Skeletal muscle tissue (tissue), 3 donors: ENCODE measurements at regions not wholly inside any gene's neighbourhood (a gene's known extent, or its start where the extent isn't known, plus 50 kb on each side); places are given as distances from the start of the nearest gene placed in this dataset.

Experiments used
- H3K27ac ChIP-seq: one replicate; pipeline ENCODE4 v1.7.0; 2013; ENCODE audit warnings: mild to moderate bottlenecking, low read depth, low read length, inconsistent platforms
- H3K27me3 ChIP-seq, 3 donors: one replicate each; pipeline ENCODE4 v1.7.0; 2013; ENCODE audit warnings: low read length in 3 of 3; ENCODE audit not compliant: control insufficient read depth in 3 of 3, insufficient read depth in 3 of 3
- H3K36me3 ChIP-seq, 3 donors: one replicate each; pipeline ENCODE4 v1.7.0; 2013; ENCODE audit warnings: low read length in 3 of 3; ENCODE audit not compliant: control insufficient read depth in 3 of 3, insufficient read depth in 3 of 3
- H3K4me1 ChIP-seq, 3 donors: one replicate each; pipeline ENCODE4 v1.7.0; 2013; ENCODE audit warnings: low read length in 3 of 3, mild to moderate bottlenecking in 3 of 3; ENCODE audit not compliant: control insufficient read depth in 3 of 3, insufficient read depth in 3 of 3
- H3K4me3 ChIP-seq, 3 donors: one replicate each; pipeline ENCODE4 v1.7.0; 2013; ENCODE audit warnings: low read length in 3 of 3
- H3K9ac ChIP-seq, 3 donors: one replicate each; pipeline ENCODE4 v1.7.0; 2013; ENCODE audit warnings: low read length in 3 of 3, mild to moderate bottlenecking in 3 of 3, moderate library complexity in 2 of 3, low read depth in 1 of 3
- H3K9me3 ChIP-seq, 3 donors: one replicate each; pipeline ENCODE4 v1.7.0; 2013; ENCODE audit warnings: low read length in 3 of 3; ENCODE audit not compliant: control insufficient read depth in 3 of 3
- donor health status: Osteomylitis.

- H3K4me3 ChIP-seq, result no peak overlapping the region
- H3K36me3 ChIP-seq, result no peaks in the 10 kb centered on the region
- no peak overlapping the region for H3K9ac ChIP-seq
- H3K27ac ChIP-seq, result no peak overlapping the region
- no peaks in the 10 kb centered on the region for H3K27me3 ChIP-seq
- H3K9me3 ChIP-seq, result peaks cover 0 to 4% (median 0%) of the 10 kb centered on the region in 3 donors
- H3K4me1 ChIP-seq, result peaks cover 0 to 5% (median 0%) of the 10 kb centered on the region in 3 donors
These were observed 112.6 kb downstream of the CDC5L start for GRCh38 chr6:44500074-44500473.

- Histone ChIP-seq H3K4me3 (no peak overlapping the region), H3K36me3 (no peaks in the 10 kb centered on the region), H3K9ac (no peak overlapping the region), H3K4me1 (no peaks in the 10 kb centered on the region), H3K27ac (peak overlapping the region; percentile 11), H3K9me3 (peaks cover 0 to 4% (median 0%) of the 10 kb centered on the region in 3 donors), H3K27me3 (no peaks in the 10 kb centered on the region)
These were observed 116.0 kb downstream of the CDC5L start for GRCh38 chr6:44503471-44503870.

GRCh38 chr6:44504301-44504791, 116.8 kb downstream of the CDC5L start:
- Histone ChIP-seq H3K9ac (no peak overlapping the region), H3K4me1 (no peaks in the 10 kb centered on the region), H3K27me3 (no peaks in the 10 kb centered on the region), H3K9me3 (peaks cover 0 to 4% (median 0%) of the 10 kb centered on the region in 3 donors), H3K36me3 (no peaks in the 10 kb centered on the region), H3K4me3 (no peak overlapping the region), H3K27ac (peak overlapping the region; percentile 28)

- H3K4me3 ChIP-seq, result no peak overlapping the region
- H3K9me3 ChIP-seq, result peaks cover 0 to 4% (median 0%) of the 10 kb centered on the region in 3 donors
- H3K9ac ChIP-seq, result no peak overlapping the region
- no peaks in the 10 kb centered on the region for H3K27me3 ChIP-seq
- no peaks in the 10 kb centered on the region for H3K36me3 ChIP-seq
- H3K27ac ChIP-seq, result no peak overlapping the region
- no peaks in the 10 kb centered on the region for H3K4me1 ChIP-seq
These were observed 118.2 kb downstream of the CDC5L start for GRCh38 chr6:44505751-44506150.

- Histone ChIP-seq H3K27ac (no peak overlapping the region), H3K9ac (no peak overlapping the region), H3K9me3 (no peaks in the 10 kb centered on the region), H3K36me3 (no peaks in the 10 kb centered on the region), H3K27me3 (no peaks in the 10 kb centered on the region), H3K4me1 (no peaks in the 10 kb centered on the region), H3K4me3 (no peak overlapping the region)
These were observed 119.5 kb downstream of the CDC5L start for GRCh38 chr6:44507014-44507413.

GRCh38 chr6:44508646-44509045, 121.1 kb downstream of the CDC5L start:
- Histone ChIP-seq H3K9me3 (no peaks in the 10 kb centered on the region), H3K9ac (no peak overlapping the region), H3K27ac (no peak overlapping the region), H3K27me3 (no peaks in the 10 kb centered on the region), H3K4me1 (peaks cover 0 to 4% (median 0%) of the 10 kb centered on the region in 3 donors), H3K36me3 (no peaks in the 10 kb centered on the region), H3K4me3 (no peak overlapping the region)

- Histone ChIP-seq H3K9ac (no peak overlapping the region), H3K27me3 (no peaks in the 10 kb centered on the region), H3K36me3 (no peaks in the 10 kb centered on the region), H3K4me3 (no peak overlapping the region), H3K4me1 (peaks cover 0 to 4% (median 0%) of the 10 kb centered on the region in 3 donors), H3K27ac (no peak overlapping the region), H3K9me3 (no peaks in the 10 kb centered on the region)
These were observed 123.6 kb downstream of the CDC5L start for GRCh38 chr6:44511126-44511525.

- Histone ChIP-seq H3K36me3 (no peaks in the 10 kb centered on the region), H3K9ac (no peak overlapping the region), H3K4me3 (no peak overlapping the region), H3K27ac (peak overlapping the region; percentile 61), H3K4me1 (peaks cover 0 to 4% (median 0%) of the 10 kb centered on the region in 3 donors), H3K27me3 (no peaks in the 10 kb centered on the region), H3K9me3 (no peaks in the 10 kb centered on the region)
These were observed 125.6 kb downstream of the CDC5L start for GRCh38 chr6:44512868-44513741.

- Histone ChIP-seq H3K9ac (no peak overlapping the region), H3K27ac (no peak overlapping the region), H3K27me3 (no peaks in the 10 kb centered on the region), H3K9me3 (peaks cover 0 to 2% (median 0%) of the 10 kb centered on the region in 3 donors), H3K4me3 (no peak overlapping the region), H3K4me1 (peaks cover 0 to 4% (median 0%) of the 10 kb centered on the region in 3 donors), H3K36me3 (no peaks in the 10 kb centered on the region)
These were observed 126.6 kb downstream of the CDC5L start for GRCh38 chr6:44514085-44514484.

GRCh38 chr6:44514576-44515193, 127.2 kb downstream of the CDC5L start:
- Histone ChIP-seq H3K9ac (no peak overlapping the region), H3K4me1 (peaks cover 0 to 4% (median 0%) of the 10 kb centered on the region in 3 donors), H3K27ac (no peak overlapping the region), H3K36me3 (no peaks in the 10 kb centered on the region), H3K4me3 (no peak overlapping the region), H3K9me3 (peaks cover 0 to 2% (median 0%) of the 10 kb centered on the region in 3 donors), H3K27me3 (no peaks in the 10 kb centered on the region)
